HEK293 (cell line): ENCODE measurements at regions not wholly inside any gene's neighbourhood (a gene's known extent, or its start where the extent isn't known, plus 50 kb on each side); places are given as distances from the start of the nearest gene placed in this dataset.

Experiments
- CTCF ChIA-PET: fragments of 350-600 bp; formaldehyde crosslinking; extraction: SDS; loops from one replicate; lab custom pipeline; 2021; ENCODE audit warnings: antibody characterized with exemption; lab: Yijun Ruan, JAX
- POLR2A ChIA-PET: fragments of 300-600 bp; formaldehyde crosslinking; extraction: SDS; loops from one replicate; lab custom pipeline; 2020; ENCODE audit warnings: antibody characterized with exemption, inconsistent platforms; lab: Yijun Ruan, JAX
- H3K27ac ChIP-seq: fragments of 200-500 bp; sonication (Bioruptor generic); 2 replicates; pipeline ENCODE4 v1.5.1; 2014; ENCODE audit warnings: low read depth, low read length, control low read depth, inconsistent platforms; ENCODE audit errors: extremely low read depth
- H3K36me3 ChIP-seq, 2 experiments: fragments of 200-500 bp in 1 of 2; sonication (Bioruptor generic) in 1 of 2; 1 replicate in 1 of 2; 2 replicates in 1 of 2; pipeline ENCODE4 v1.5.1; 2014 to 2017; ENCODE audit warnings: inconsistent platforms in 2 of 2, low read length in 2 of 2; ENCODE audit not compliant: control insufficient read depth in 2 of 2, insufficient read depth in 1 of 2
- H3K4me1 ChIP-seq: fragments of 200-500 bp; sonication (Bioruptor generic); 2 replicates; pipeline ENCODE4 v1.5.1; 2014; ENCODE audit warnings: mild to moderate bottlenecking, low read length, inconsistent platforms; ENCODE audit not compliant: control insufficient read depth, insufficient read depth
- H3K4me3 ChIP-seq: 2 replicates; pipeline ENCODE4 v1.5.1; 2011; ENCODE audit warnings: low read depth, mild to moderate bottlenecking, control low read depth, low read length, moderate library complexity
- H3K9me3 ChIP-seq: fragments of 200-500 bp; sonication (Bioruptor generic); 2 replicates; pipeline ENCODE4 v1.5.1; 2014; ENCODE audit warnings: low read depth, low read length, inconsistent platforms; ENCODE audit not compliant: control insufficient read depth, insufficient read depth
- INSM2 ChIP-seq: fragments of 450-650 bp; formaldehyde crosslinking; IDR thresholded peaks from 2 replicates; pipeline ENCODE4 v1.5.1; 2016; ENCODE audit warnings: missing biosample characterization, missing genetic modification characterization
- MEIS1 ChIP-seq: sonication (generic); formaldehyde crosslinking; IDR thresholded peaks from 2 replicates; pipeline ENCODE4 v1.8.1; 2022; ENCODE audit warnings: missing genetic modification reagents, mild to moderate bottlenecking, borderline replicate concordance
- SETDB1 ChIP-seq: IDR thresholded peaks from one replicate; pipeline ENCODE4 v1.6.1; 2017; ENCODE audit warnings: mild to moderate bottlenecking, low read length, moderate library complexity, mixed read lengths; ENCODE audit not compliant: insufficient read length
- TRIM28 ChIP-seq: IDR thresholded peaks from 2 replicates; pipeline ENCODE4 v1.6.1; 2011; ENCODE audit warnings: low read length, control low read depth, borderline replicate concordance
- ZBTB11 ChIP-seq: fragments of 450-650 bp; formaldehyde crosslinking; conservative IDR thresholded peaks from 2 replicates; pipeline ENCODE4 v1.5.1; 2016; ENCODE audit warnings: low read depth, missing biosample characterization, missing genetic modification characterization
- ZBTB17 ChIP-seq: fragments of 450-650 bp; formaldehyde crosslinking; IDR thresholded peaks from 2 replicates; pipeline ENCODE4 v1.5.1; 2016; ENCODE audit warnings: missing biosample characterization, missing genetic modification characterization
- ZBTB6 ChIP-seq: fragments of 450-650 bp; formaldehyde crosslinking; IDR thresholded peaks from 2 replicates; pipeline ENCODE4 v1.5.1; 2017; ENCODE audit warnings: missing biosample characterization, missing genetic modification characterization
- ZEB2 ChIP-seq: fragments of 450-650 bp; formaldehyde crosslinking; IDR thresholded peaks from 2 replicates; pipeline ENCODE4 v1.5.1; 2016; ENCODE audit warnings: missing biosample characterization, missing genetic modification characterization
- ZFP69B ChIP-seq: fragments of 450-650 bp; formaldehyde crosslinking; IDR thresholded peaks from 2 replicates; pipeline ENCODE4 v1.5.1; 2016; ENCODE audit warnings: missing biosample characterization, missing genetic modification characterization
- ZNF146 ChIP-seq: fragments of 450-650 bp; formaldehyde crosslinking; IDR thresholded peaks from 2 replicates; pipeline ENCODE4 v1.5.1; 2016; ENCODE audit warnings: missing biosample characterization, missing genetic modification characterization
- ZNF19 ChIP-seq: fragments of 450-650 bp; formaldehyde crosslinking; IDR thresholded peaks from 2 replicates; pipeline ENCODE4; 2016; ENCODE audit warnings: missing biosample characterization, missing genetic modification characterization, low read depth
- ZNF214 ChIP-seq: fragments of 450-650 bp; formaldehyde crosslinking; IDR thresholded peaks from 2 replicates; pipeline ENCODE4 v1.5.1; 2017; ENCODE audit warnings: missing biosample characterization, mild to moderate bottlenecking, missing genetic modification characterization, borderline replicate concordance
- ZNF266 ChIP-seq: fragments of 450-650 bp; formaldehyde crosslinking; IDR thresholded peaks from 2 replicates; pipeline ENCODE4 v1.5.1; 2016; ENCODE audit warnings: missing biosample characterization, missing genetic modification characterization, low read depth
- ZNF274 ChIP-seq, 2 experiments: fragments of 200-500 bp in 1 of 2; fragments of 450-650 bp in 1 of 2; sonication (Bioruptor generic) in 1 of 2; formaldehyde crosslinking in 1 of 2; IDR thresholded peaks; 2 replicates each; pipeline versions ENCODE4 v1.5.1 to v1.6.1; 2014 to 2016; ENCODE audit warnings: borderline replicate concordance in 1 of 2, inconsistent platforms in 1 of 2, low read length in 1 of 2, missing biosample characterization in 1 of 2, missing genetic modification characterization in 1 of 2
- ZNF292 ChIP-seq: fragments of 450-650 bp; formaldehyde crosslinking; IDR thresholded peaks from 2 replicates; pipeline ENCODE4 v1.5.1; 2016; ENCODE audit warnings: low read depth, missing biosample characterization, missing genetic modification characterization, borderline replicate concordance
- ZNF335 ChIP-seq: fragments of 450-650 bp; formaldehyde crosslinking; conservative IDR thresholded peaks from 2 replicates; pipeline ENCODE4 v1.5.1; 2016; ENCODE audit warnings: missing biosample characterization, missing genetic modification characterization
- ZNF398 ChIP-seq: fragments of 450-650 bp; formaldehyde crosslinking; IDR thresholded peaks from 2 replicates; pipeline ENCODE4 v1.5.1; 2017; ENCODE audit warnings: missing biosample characterization, missing genetic modification characterization
- ZNF404 ChIP-seq: fragments of 450-650 bp; formaldehyde crosslinking; IDR thresholded peaks from 2 replicates; pipeline ENCODE4 v1.5.1; 2017; ENCODE audit warnings: missing biosample characterization, missing genetic modification characterization
- ZNF426 ChIP-seq: fragments of 450-650 bp; formaldehyde crosslinking; IDR thresholded peaks from 2 replicates; pipeline ENCODE4 v1.5.1; 2017; ENCODE audit warnings: missing biosample characterization, missing genetic modification characterization, mild to moderate bottlenecking, inconsistent platforms, moderate library complexity
- ZNF521 ChIP-seq: fragments of 450-650 bp; formaldehyde crosslinking; IDR thresholded peaks from 2 replicates; pipeline ENCODE4 v1.5.1; 2017; ENCODE audit warnings: missing biosample characterization, mild to moderate bottlenecking, missing genetic modification characterization
- ZNF561 ChIP-seq: fragments of 450-650 bp; IDR thresholded peaks from 2 replicates; pipeline ENCODE4 v1.5.1; 2018; ENCODE audit warnings: missing biosample characterization, missing genetic modification characterization, borderline replicate concordance
- ZNF621 ChIP-seq: fragments of 450-650 bp; formaldehyde crosslinking; IDR thresholded peaks from 2 replicates; pipeline ENCODE4 v1.5.1; 2017; ENCODE audit warnings: missing biosample characterization, missing genetic modification characterization
- ZNF639 ChIP-seq: fragments of 450-650 bp; formaldehyde crosslinking; IDR thresholded peaks from 2 replicates; pipeline ENCODE4 v1.5.1; 2016; ENCODE audit warnings: missing biosample characterization, missing genetic modification characterization
- ZNF654 ChIP-seq: fragments of 450-650 bp; formaldehyde crosslinking; IDR thresholded peaks from 2 replicates; pipeline ENCODE4 v1.5.1; 2016; ENCODE audit warnings: low read depth, missing biosample characterization, missing genetic modification characterization
- ZNF658 ChIP-seq: fragments of 450-650 bp; formaldehyde crosslinking; IDR thresholded peaks from 2 replicates; pipeline ENCODE4; 2016; ENCODE audit warnings: missing biosample characterization, missing genetic modification characterization
- ZNF677 ChIP-seq: fragments of 450-650 bp; IDR thresholded peaks from 2 replicates; pipeline ENCODE4 v1.5.0; 2018; ENCODE audit warnings: missing biosample characterization, mild to moderate bottlenecking, missing genetic modification characterization, moderate library complexity
- ZNF76 ChIP-seq: fragments of 450-650 bp; formaldehyde crosslinking; IDR thresholded peaks from 2 replicates; pipeline ENCODE4; 2016; ENCODE audit warnings: low read depth, missing biosample characterization, missing genetic modification characterization, borderline replicate concordance
- ZNF785 ChIP-seq: fragments of 450-650 bp; formaldehyde crosslinking; IDR thresholded peaks from 2 replicates; pipeline ENCODE4 v1.5.1; 2016; ENCODE audit warnings: missing biosample characterization, missing genetic modification characterization

- Histone ChIP-seq H3K4me1 (no peaks in the 10 kb centered on the region), H3K9me3 (no peaks in the 10 kb centered on the region), H3K4me3 (no peak overlapping the region), H3K36me3 (no peaks in the 10 kb centered on the region), H3K27ac (no peak overlapping the region)
- no peak for TF ChIP-seq INSM2 (tag by site-specific recombination)
- TF ChIP-seq ZNF146 (tag by site-specific recombination) = no peak
- no peak for TF ChIP-seq ZNF658 (tag by site-specific recombination)
- TF ChIP-seq ZNF398 (tag by site-specific recombination) = no peak
- no peak for TF ChIP-seq ZNF677 (tag by site-specific recombination)
- no peak for TF ChIP-seq ZEB2 (tag by site-specific recombination)
- TF ChIP-seq ZFP69B (tag by site-specific recombination) = no peak
- no peak for TF ChIP-seq ZNF19 (tag by site-specific recombination)
- TF ChIP-seq ZNF404 (tag by site-specific recombination) = no peak
- no peak for TF ChIP-seq ZNF292 (tag by site-specific recombination)
- TF ChIP-seq ZNF654 (tag by site-specific recombination) = no peak
- TF ChIP-seq ZNF335 (tag by site-specific recombination) = no peak
- TF ChIP-seq ZNF214 (tag by site-specific recombination) = no peak
- no peak for TF ChIP-seq ZNF521 (tag by site-specific recombination)
- TF ChIP-seq ZNF274 (IDR thresholded peaks at IDR 0.05; ENCODE audit: low read length) = no peak
- no peak for TF ChIP-seq ZNF274 (tag by site-specific recombination; IDR thresholded peaks at IDR 0.05; ENCODE audit: borderline replicate concordance)
- TF ChIP-seq ZNF426 = no peak
- no peak for TF ChIP-seq TRIM28
- no peak for TF ChIP-seq MEIS1 (CRISPR knock-in tag)
- no peak for TF ChIP-seq ZNF639 (tag by site-specific recombination)
- ChIA-PET POLR2A (no interaction called here), CTCF (no interaction called here)
Observed at GRCh38 chr1:105678334-105678733, 1378.1 kb upstream of the PRMT6 start.

GRCh38 chr1:105684714-105685113 is 1371.8 kb upstream of the PRMT6 start:
- no peak overlapping the region for H3K27ac ChIP-seq
- H3K9me3 ChIP-seq = no peaks in the 10 kb centered on the region
- H3K4me1 ChIP-seq = no peaks in the 10 kb centered on the region
- no peak overlapping the region for H3K4me3 ChIP-seq
- H3K36me3 ChIP-seq = no peaks in the 10 kb centered on the region
- ChIA-PET CTCF (no interaction called here), POLR2A (no interaction called here)
- TF ChIP-seq ZNF266 (tag by site-specific recombination) = no peak
- TF ChIP-seq ZBTB17 (tag by site-specific recombination) = no peak
- no peak for TF ChIP-seq ZBTB11 (tag by site-specific recombination)
- TF ChIP-seq ZNF785 (tag by site-specific recombination) = no peak
- TF ChIP-seq ZNF561 (tag by site-specific recombination) = no peak
- no peak for TF ChIP-seq ZBTB6 (tag by site-specific recombination)
- no peak for TF ChIP-seq SETDB1
- no peak for TF ChIP-seq ZNF76
- TF ChIP-seq ZNF621 (tag by site-specific recombination) = no peak
